H1 (cell line): ENCODE measurements at regions not wholly inside any gene's neighbourhood (a gene's known extent, or its start where the extent isn't known, plus 50 kb on each side); places are given as distances from the start of the nearest gene placed in this dataset.

Experiments
- CTCF ChIA-PET: fragments of 300-600 bp; sonication (Branson Sonifier 250); formaldehyde crosslinking; loops from one replicate; lab custom pipeline; 2021; ENCODE audit not compliant: partially characterized antibody; lab: Charles Lee
- POLR2A ChIA-PET: fragments of 300-600 bp; sonication (Branson Sonifier 250); formaldehyde crosslinking; loops from one replicate; lab custom pipeline; 2021; ENCODE audit warnings: inconsistent platforms; ENCODE audit not compliant: partially characterized antibody; lab: Charles Lee
- DNase-seq, 2 experiments: peaks; one replicate each; pipeline versions ENCODE4 v3.0.0 to v3.0.0-alpha.2; 2010 to 2022; ENCODE audit warnings: low spot score in 2 of 2, low read depth in 1 of 2, mixed read lengths in 1 of 2
- FAIRE-seq: peaks from 2 replicates; lab custom pipeline; 2011; peaks lifted over from hg19 to GRCh38; lab: Jason Lieb, UNC
- H2AFZ ChIP-seq: 2 replicates; pipeline ENCODE4 v1.8.1; 2012; ENCODE audit warnings: low read length, inconsistent platforms
- H2AK5ac ChIP-seq: 2 replicates; pipeline ENCODE4 v1.6.1; 2013; ENCODE audit warnings: low read depth, low read length
- H2BK120ac ChIP-seq: replicated peaks from 2 replicates; pipeline ENCODE3; 2013; ENCODE audit warnings: low read depth, low read length, inconsistent platforms
- H2BK12ac ChIP-seq: 2 replicates; pipeline ENCODE4 v1.6.1; 2013; ENCODE audit warnings: low read depth, low read length
- H2BK15ac ChIP-seq: 2 replicates; pipeline ENCODE4 v1.6.1; 2013; ENCODE audit warnings: low read length
- H2BK20ac ChIP-seq: 2 replicates; pipeline ENCODE4 v1.6.1; 2013; ENCODE audit warnings: low read length
- H2BK5ac ChIP-seq: 2 replicates; pipeline ENCODE4 v1.6.1; 2013; ENCODE audit warnings: low read depth, low read length
- H3K14ac ChIP-seq: 2 replicates; pipeline ENCODE4 v1.6.1; 2013; ENCODE audit warnings: inconsistent platforms; ENCODE audit not compliant: insufficient read length
- H3K18ac ChIP-seq: 2 replicates; pipeline ENCODE4 v1.6.1; 2013; ENCODE audit warnings: low read length; ENCODE audit errors: extremely low read depth
- H3K23ac ChIP-seq: 2 replicates; pipeline ENCODE4 v1.6.1; 2013; ENCODE audit warnings: inconsistent platforms; ENCODE audit not compliant: insufficient read length
- H3K23me2 ChIP-seq: 2 replicates; pipeline ENCODE4 v1.6.1; 2013; ENCODE audit warnings: low read depth, low read length
- H3K27ac ChIP-seq: 2 replicates; pipeline ENCODE4 v1.6.1; 2011; ENCODE audit warnings: low read depth, low read length, inconsistent platforms
- H3K27me3 ChIP-seq, 4 experiments: replicated peaks in 1 of 4; 1 replicate in 1 of 4; 2 replicates in 3 of 4; pipeline versions ENCODE4 v1.6.1 to v1.8.1; 2011 to 2013; ENCODE audit warnings: low read length in 3 of 4, mild to moderate bottlenecking in 3 of 4, inconsistent platforms in 2 of 4, mixed read lengths in 2 of 4, moderate library complexity in 1 of 4; ENCODE audit not compliant: control insufficient read depth in 3 of 4, insufficient read depth in 3 of 4; ENCODE audit errors: extremely low read depth in 1 of 4
- H3K36me3 ChIP-seq, 4 experiments: 2 replicates each; pipeline versions ENCODE4 v1.6.1 to v1.8.1; 2011 to 2013; ENCODE audit warnings: mild to moderate bottlenecking in 4 of 4, low read length in 3 of 4, moderate library complexity in 2 of 4, control low read depth in 1 of 4, inconsistent platforms in 1 of 4; ENCODE audit not compliant: insufficient read depth in 4 of 4, control insufficient read depth in 2 of 4
- H3K4ac ChIP-seq: replicated peaks from 2 replicates; pipeline ENCODE3; 2013; ENCODE audit warnings: low read length, low read depth, mixed read lengths, inconsistent platforms; ENCODE audit not compliant: insufficient read length
- H3K4me1 ChIP-seq, 4 experiments: replicated peaks in 1 of 4; 1 replicate in 1 of 4; 2 replicates in 3 of 4; pipeline versions ENCODE4 v1.6.1 to v1.8.1; 2011 to 2013; ENCODE audit warnings: low read length in 3 of 4, inconsistent platforms in 2 of 4, mixed read lengths in 1 of 4; ENCODE audit not compliant: insufficient read depth in 4 of 4, control insufficient read depth in 3 of 4
- H3K4me2 ChIP-seq, 2 experiments: 2 replicates each; pipeline versions ENCODE4 v1.6.1 to v1.8.1; 2011 to 2013; ENCODE audit warnings: low read depth in 2 of 2, low read length in 2 of 2, control low read depth in 1 of 2, inconsistent platforms in 1 of 2, mild to moderate bottlenecking in 1 of 2; ENCODE audit not compliant: insufficient read depth in 1 of 2
- H3K4me3 ChIP-seq, 4 experiments: fragments of 200-600, 300-600 bp in 1 of 4; sonication (generic), shearing (Covaris generic), sonication (Bioruptor Twin) in 1 of 4; 2 replicates each; pipeline versions ENCODE4 v1.5.1 to v1.8.1; 2011 to 2016; ENCODE audit warnings: low read length in 4 of 4, low read depth in 3 of 4, control low read depth in 2 of 4, inconsistent platforms in 2 of 4, mild to moderate bottlenecking in 2 of 4, mixed read lengths in 1 of 4, moderate library complexity in 1 of 4; ENCODE audit not compliant: insufficient read depth in 2 of 4; ENCODE audit errors: extremely low read depth in 1 of 4
- H3K56ac ChIP-seq: replicated peaks from 2 replicates; pipeline ENCODE3; 2013; ENCODE audit warnings: low read depth, mild to moderate bottlenecking, mixed read lengths, low read length, inconsistent platforms; ENCODE audit not compliant: insufficient read length
- H3K79me1 ChIP-seq: 2 replicates; pipeline ENCODE4 v1.6.1; 2013; ENCODE audit warnings: low read depth, low read length, control low read depth
- H3K79me2 ChIP-seq, 2 experiments: 2 replicates each; pipeline versions ENCODE4 v1.6.1 to v1.8.1; 2012 to 2013; ENCODE audit warnings: low read length in 2 of 2, mild to moderate bottlenecking in 2 of 2, inconsistent platforms in 1 of 2; ENCODE audit not compliant: insufficient read depth in 2 of 2, control insufficient read depth in 1 of 2
- H3K9ac ChIP-seq, 4 experiments: replicated peaks in 1 of 4; 1 replicate in 1 of 4; 2 replicates in 3 of 4; pipeline versions ENCODE4 v1.6.1 to v1.8.1; 2011 to 2013; ENCODE audit warnings: low read depth in 3 of 4, low read length in 3 of 4, control low read depth in 2 of 4, mild to moderate bottlenecking in 2 of 4, moderate library complexity in 2 of 4, inconsistent platforms in 1 of 4; ENCODE audit errors: extremely low read depth in 1 of 4
- H3K9me3 ChIP-seq, 2 experiments: 2 replicates each; pipeline versions ENCODE4 v1.6.1 to v1.8.1; 2012 to 2013; ENCODE audit warnings: mild to moderate bottlenecking in 2 of 2, moderate library complexity in 2 of 2, control low read depth in 1 of 2, inconsistent platforms in 1 of 2, low read depth in 1 of 2, low read length in 1 of 2, mixed read lengths in 1 of 2; ENCODE audit not compliant: insufficient read depth in 2 of 2
- H4K20me1 ChIP-seq, 2 experiments: replicated peaks in 1 of 2; 2 replicates each; pipeline versions ENCODE3 to v1.8.1; 2011 to 2013; ENCODE audit warnings: inconsistent platforms in 2 of 2, low read length in 2 of 2, mild to moderate bottlenecking in 1 of 2; ENCODE audit not compliant: insufficient read depth in 2 of 2, control insufficient read depth in 1 of 2
- H4K5ac ChIP-seq: 2 replicates; pipeline ENCODE4 v1.6.1; 2013; ENCODE audit warnings: low read length, low read depth, mixed read lengths, inconsistent platforms; ENCODE audit not compliant: insufficient read length
- H4K8ac ChIP-seq: 2 replicates; pipeline ENCODE4 v1.8.0; 2013; ENCODE audit warnings: mild to moderate bottlenecking, moderate library complexity, low read length, inconsistent platforms; ENCODE audit not compliant: insufficient read depth; ENCODE audit errors: extremely low read depth
- H4K91ac ChIP-seq: replicated peaks from 2 replicates; pipeline ENCODE3; 2013; ENCODE audit warnings: low read length, mixed read lengths, inconsistent platforms; ENCODE audit not compliant: insufficient read length
- BCL11A ChIP-seq, 2 experiments: IDR thresholded peaks; one replicate each; pipeline ENCODE4 v1.6.1; 2011; ENCODE audit warnings: low read depth in 2 of 2, low read length in 2 of 2, mild to moderate bottlenecking in 2 of 2
- NANOG ChIP-seq: IDR thresholded peaks from 2 replicates; pipeline ENCODE4 v1.6.1; 2011; ENCODE audit warnings: low read length, low read depth, mild to moderate bottlenecking, inconsistent platforms; ENCODE audit not compliant: insufficient read depth, poor library complexity, severe bottlenecking
- WGBS, 2 experiments: shearing (Covaris generic) in 1 of 2; methylation state at CpG; one replicate each; pipeline versions ENCODE4 v1.1.6 to v1.1.7; 2013 to 2015; ENCODE audit warnings: low lambda C conversion rate in 2 of 2, mixed read lengths in 2 of 2, inconsistent platforms in 1 of 2, low coverage in 1 of 2, missing lambda C conversion rate in 1 of 2; ENCODE audit not compliant: insufficient replicate concordance in 2 of 2, insufficient coverage in 1 of 2, insufficient read length in 1 of 2; ENCODE audit errors: extremely low coverage in 1 of 2, missing lambda C conversion rate in 1 of 2; 5-methylcytosine and 5-hydroxymethylcytosine counted together

DNA sequence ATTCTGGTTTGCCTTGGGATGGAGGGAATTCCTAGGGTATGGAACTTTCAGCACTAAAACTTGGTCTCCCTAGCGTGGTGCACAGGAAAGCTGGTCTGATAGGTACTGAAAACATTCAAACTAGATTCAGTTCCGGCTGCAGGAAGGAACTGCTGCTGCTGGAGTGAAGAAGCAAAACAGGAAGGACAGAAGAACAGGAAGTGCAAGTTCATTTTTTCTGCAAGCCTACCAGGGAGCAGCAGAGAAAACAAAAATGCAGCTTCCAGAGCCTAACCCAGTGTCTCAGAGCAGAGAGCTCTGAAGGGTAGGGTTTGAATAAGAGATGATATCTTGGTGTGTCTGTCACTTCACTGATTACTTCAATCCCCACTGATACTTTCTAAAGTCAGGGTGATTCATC lies 165.2 kb downstream of the VRK1 start:
- Histone ChIP-seq H3K56ac (no peak overlapping the region), H3K9me3 (peaks cover 0 to 2% of the 10 kb centered on the region in 2 experiments; a peak in 1 of 4 replicates), H2BK5ac (no peak overlapping the region), H3K18ac (no peak overlapping the region), H3K79me1 (no peaks in the 10 kb centered on the region), H3K4me2 (no peak overlapping the region), H3K4me1 (peaks cover 0 to 10% (median 2%) of the 10 kb centered on the region in 4 experiments; a peak in 4 of 7 replicates), H3K14ac (no peak overlapping the region), H3K27me3 (no peaks in the 10 kb centered on the region), H3K9ac (no peak overlapping the region), H3K4ac (no peak overlapping the region), H2BK20ac (no peak overlapping the region), H3K23me2 (no peaks in the 10 kb centered on the region), H3K4me3 (no peak overlapping the region), H4K91ac (peak overlapping the region; percentile 20), H4K8ac (no peak overlapping the region), H3K23ac (no peak overlapping the region), H2BK15ac (no peak overlapping the region), H3K27ac (no peak overlapping the region), H2BK120ac (no peak overlapping the region), H3K36me3 (no peaks in the 10 kb centered on the region), H4K5ac (no peak overlapping the region), H2BK12ac (no peak overlapping the region), H3K79me2 (no peaks in the 10 kb centered on the region), H4K20me1 (no peaks in the 10 kb centered on the region), H2AK5ac (no peak overlapping the region), H2AFZ (no peak overlapping the region)
- DNase-seq: no peak
- FAIRE-seq: no peak
- ChIA-PET CTCF (interaction anchor here (1.5 kb wide), 1 partner anchor 18 kb away, joined by 4 read pairs; no protein-coding TSS in a partner anchor), POLR2A (no interaction called here)
- WGBS, 2 experiments: 83% methylated on average over 2 of the region's 2 CpGs; no CpG with 5 or more reads in 1 of the 2 experiments
- no peak for TF ChIP-seq BCL11A (IDR thresholded peaks at IDR 0.05; ENCODE audit: low read depth in 2 of 2, low read length in 2 of 2)
- no peak for TF ChIP-seq NANOG
